Activated B cell treated with CpG ODN at 0.5 μM for 24 hours (primary cell): ENCODE measurements at regions not wholly inside any gene's neighbourhood (a gene's known extent, or its start where the extent isn't known, plus 50 kb on each side); places are given as distances from the start of the nearest gene placed in this dataset.

Source experiments
- ATAC-seq: fragments of 200-7000 bp; cut with Tn5 transposase; one replicate; pipeline ENCODE4 v1.10.0; 2021; ENCODE audit warnings: low read depth, mild to moderate bottlenecking, moderate library complexity
- CTCF ChIA-PET: fragments of 350-600 bp; sonication (Branson Sonifier 250); formaldehyde crosslinking; loops from one replicate; lab custom pipeline; 2021; ENCODE audit warnings: antibody characterized with exemption; lab: Charles Lee
- POLR2A ChIA-PET: fragments of 350-600 bp; sonication (Branson Sonifier 250); formaldehyde crosslinking; loops from one replicate; lab custom pipeline; 2021; ENCODE audit warnings: antibody characterized with exemption; lab: Charles Lee
- DNase-seq: peaks from one replicate; pipeline ENCODE4 v3.0.0; 2022
- H3K27ac Mint-ChIP-seq: one replicate; pipeline ENCODE4 v1.8.0; 2020; ENCODE audit warnings: mixed read lengths
- H3K27me3 Mint-ChIP-seq: one replicate; pipeline ENCODE4 v1.8.0; 2021; ENCODE audit warnings: mixed read lengths
- H3K36me3 Mint-ChIP-seq: one replicate; pipeline ENCODE4 v1.8.0; 2021; ENCODE audit warnings: low read depth, mixed read lengths
- H3K4me1 Mint-ChIP-seq: one replicate; pipeline ENCODE4 v1.8.0; 2021; ENCODE audit warnings: mixed read lengths
- H3K4me3 Mint-ChIP-seq: one replicate; pipeline ENCODE4 v1.8.0; 2020; ENCODE audit warnings: mild to moderate bottlenecking, mixed read lengths
- H3K9me3 Mint-ChIP-seq: one replicate; pipeline ENCODE4 v1.8.0; 2020; ENCODE audit warnings: mixed read lengths
- intact Hi-C: fragments of 100-400 bp; cut with micrococcal nuclease; formaldehyde crosslinking; loops from one replicate; pipeline ENCODE4 v1.15.1; 2024
- TF ChIP-seq, protein P1 (sequence below): fragments of 200-600 bp; IDR thresholded peaks from one replicate; pipeline ENCODE4 v1.8.0; 2022; ENCODE audit warnings: antibody characterized with exemption, mild to moderate bottlenecking

GRCh38 chr7:15853832-15854470 lies 167.5 kb upstream of the MEOX2 start:
- no peak for ATAC-seq
- Mint-ChIP-seq H3K27ac (no peak overlapping the region), H3K9me3 (no peaks in the 10 kb centered on the region), H3K27me3 (no peaks in the 10 kb centered on the region), H3K4me1 (no peaks in the 10 kb centered on the region), H3K36me3 (no peaks in the 10 kb centered on the region), H3K4me3 (no peak overlapping the region)
- ChIA-PET CTCF (no interaction called here), POLR2A (no interaction called here)
- TF ChIP-seq, protein P1, sequence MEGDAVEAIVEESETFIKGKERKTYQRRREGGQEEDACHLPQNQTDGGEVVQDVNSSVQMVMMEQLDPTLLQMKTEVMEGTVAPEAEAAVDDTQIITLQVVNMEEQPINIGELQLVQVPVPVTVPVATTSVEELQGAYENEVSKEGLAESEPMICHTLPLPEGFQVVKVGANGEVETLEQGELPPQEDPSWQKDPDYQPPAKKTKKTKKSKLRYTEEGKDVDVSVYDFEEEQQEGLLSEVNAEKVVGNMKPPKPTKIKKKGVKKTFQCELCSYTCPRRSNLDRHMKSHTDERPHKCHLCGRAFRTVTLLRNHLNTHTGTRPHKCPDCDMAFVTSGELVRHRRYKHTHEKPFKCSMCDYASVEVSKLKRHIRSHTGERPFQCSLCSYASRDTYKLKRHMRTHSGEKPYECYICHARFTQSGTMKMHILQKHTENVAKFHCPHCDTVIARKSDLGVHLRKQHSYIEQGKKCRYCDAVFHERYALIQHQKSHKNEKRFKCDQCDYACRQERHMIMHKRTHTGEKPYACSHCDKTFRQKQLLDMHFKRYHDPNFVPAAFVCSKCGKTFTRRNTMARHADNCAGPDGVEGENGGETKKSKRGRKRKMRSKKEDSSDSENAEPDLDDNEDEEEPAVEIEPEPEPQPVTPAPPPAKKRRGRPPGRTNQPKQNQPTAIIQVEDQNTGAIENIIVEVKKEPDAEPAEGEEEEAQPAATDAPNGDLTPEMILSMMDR, result no peak
- no peak for DNase-seq
- intact Hi-C loops, result no loop called here

- DNase-seq (no peak), ATAC-seq (no peak)
- Mint-ChIP-seq H3K9me3 (no peaks in the 10 kb centered on the region), H3K4me3 (no peak overlapping the region), H3K27ac (no peak overlapping the region), H3K36me3 (no peaks in the 10 kb centered on the region), H3K27me3 (no peaks in the 10 kb centered on the region), H3K4me1 (no peaks in the 10 kb centered on the region)
- CTCF ChIA-PET, result no interaction called here
- POLR2A ChIA-PET, result no interaction called here
- TF ChIP-seq, protein P1, result no peak
- intact Hi-C loops, result no loop called here
Observed at GRCh38 chr7:15851201-15851600, 164.7 kb upstream of the MEOX2 start.

DNA sequence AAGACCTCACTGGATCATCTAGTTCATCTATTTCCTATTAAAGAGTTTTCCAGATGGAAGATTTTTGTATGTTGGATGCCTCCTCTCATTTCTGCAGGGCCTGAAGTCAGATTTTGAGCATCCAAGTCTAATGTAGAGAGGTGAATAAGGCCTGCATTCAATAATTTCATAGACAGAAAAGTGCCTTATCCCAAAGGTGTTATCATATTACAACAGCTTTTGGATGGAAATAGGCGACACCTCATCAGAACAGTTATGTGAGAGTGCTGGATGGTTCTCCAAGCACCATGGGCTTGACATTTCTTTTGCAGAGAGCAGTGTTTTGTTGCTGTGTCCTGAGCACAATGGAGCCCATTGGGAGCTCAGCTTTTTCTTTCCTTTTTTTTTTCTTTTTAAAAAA lies 162.4 kb upstream of the MEOX2 start:
- no peak for ATAC-seq
- H3K27ac Mint-ChIP-seq, result no peak overlapping the region
- no peaks in the 10 kb centered on the region for H3K27me3 Mint-ChIP-seq
- ChIA-PET POLR2A (no interaction called here), CTCF (no interaction called here)
- H3K4me1 Mint-ChIP-seq, result no peaks in the 10 kb centered on the region
- DNase-seq, result no peak
- H3K36me3 Mint-ChIP-seq, result no peaks in the 10 kb centered on the region
- TF ChIP-seq, protein P1, result no peak
- no peaks in the 10 kb centered on the region for H3K9me3 Mint-ChIP-seq
- no peak overlapping the region for H3K4me3 Mint-ChIP-seq
- intact Hi-C loops, result no loop called here

DNA sequence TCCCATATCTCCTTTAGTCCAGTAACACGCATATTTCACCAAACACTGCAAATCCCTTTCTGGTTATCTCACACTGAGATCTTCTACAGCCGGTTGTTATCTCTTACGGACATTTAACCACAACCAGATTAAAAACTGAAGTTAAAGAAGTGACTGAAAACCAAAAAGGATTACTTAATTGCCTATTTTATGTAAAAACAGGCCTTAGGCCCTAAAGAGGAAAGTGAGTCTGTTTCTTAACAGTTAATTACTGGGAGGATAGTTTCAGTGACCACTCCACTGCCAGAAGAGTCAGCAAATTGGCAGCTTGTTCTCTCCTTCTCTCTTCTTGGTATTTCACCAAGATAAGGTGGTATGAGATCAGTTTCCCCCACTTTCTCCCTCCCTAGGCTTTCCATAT lies 161.9 kb upstream of the MEOX2 start:
- H3K4me3 Mint-ChIP-seq, result no peak overlapping the region
- no peaks in the 10 kb centered on the region for H3K4me1 Mint-ChIP-seq
- TF ChIP-seq, protein P1, result no peak
- ATAC-seq (no peak), DNase-seq (no peak)
- no peaks in the 10 kb centered on the region for H3K9me3 Mint-ChIP-seq
- no peaks in the 10 kb centered on the region for H3K27me3 Mint-ChIP-seq
- ChIA-PET CTCF (no interaction called here), POLR2A (no interaction called here)
- H3K27ac Mint-ChIP-seq, result no peak overlapping the region
- intact Hi-C loops, result no loop called here
- no peaks in the 10 kb centered on the region for H3K36me3 Mint-ChIP-seq

- no peak for ATAC-seq
- no peak overlapping the region for H3K27ac Mint-ChIP-seq
Observed at GRCh38 chr7:15845868-15846267, 159.4 kb upstream of the MEOX2 start.

More at GRCh38 chr7:15845868-15846267, 159.4 kb upstream of the MEOX2 start:
- Mint-ChIP-seq H3K4me3 (no peak overlapping the region), H3K4me1 (no peaks in the 10 kb centered on the region), H3K36me3 (no peaks in the 10 kb centered on the region), H3K27me3 (no peaks in the 10 kb centered on the region), H3K9me3 (no peaks in the 10 kb centered on the region)
- CTCF ChIA-PET, result no interaction called here
- intact Hi-C loops, result no loop called here
- POLR2A ChIA-PET, result no interaction called here
- TF ChIP-seq, protein P1, result no peak
- no peak for DNase-seq
